ENCODE measurements at regions not wholly inside any gene's neighbourhood (a gene's known extent, or its start where the extent isn't known, plus 50 kb on each side); places are given as distances from the start of the nearest gene placed in this dataset.

- TF ChIP-seq CTCF (IDR thresholded peaks at IDR 0.05) (no peak), POLR2A (IDR thresholded peaks at IDR 0.05) (no peak), POLR2AphosphoS5 (IDR thresholded peaks at IDR 0.05) (no peak)
- Histone ChIP-seq H3K4me1 (replicated peaks) (no peaks in the 10 kb centered on the region), H3K27ac (no peak overlapping the region), H3K4me3 (no peak overlapping the region), H3K9me3 (no peaks in the 10 kb centered on the region), H3K36me3 (no peaks in the 10 kb centered on the region), H3K27me3 (replicated peaks; ENCODE audit: insufficient read depth) (no peaks in the 10 kb centered on the region)
- DNase-seq (ENCODE audit: low spot score) = no peak
- intact Hi-C loops (cut with DNase I) = no loop called here
- WGBS = 30% methylated on average over 11 of the region's 11 CpGs
Observed at GRCh38 chr2:106996171-106996769, 110.3 kb upstream of the ST6GAL2 start.

- Histone ChIP-seq H3K36me3 (no peaks in the 10 kb centered on the region), H3K4me1 (replicated peaks) (no peaks in the 10 kb centered on the region), H3K4me3 (no peak overlapping the region), H3K9me3 (no peaks in the 10 kb centered on the region), H3K27ac (no peak overlapping the region), H3K27me3 (replicated peaks; ENCODE audit: insufficient read depth) (no peaks in the 10 kb centered on the region)
- 64% methylated on average over 3 of the region's 3 CpGs for WGBS
- TF ChIP-seq POLR2A (IDR thresholded peaks at IDR 0.05) (no peak), CTCF (IDR thresholded peaks at IDR 0.05) (no peak)
- DNase-seq (ENCODE audit: low spot score) = no peak
- intact Hi-C loops (cut with DNase I) = no loop called here
Observed at GRCh38 chr2:106997204-106997603, 111.2 kb upstream of the ST6GAL2 start.

- WGBS = 46% methylated on average over 2 of the region's 2 CpGs
- no peak overlapping the region for H3K4me3 ChIP-seq
- DNase-seq (ENCODE audit: low spot score) = no peak
- TF ChIP-seq CTCF (IDR thresholded peaks at IDR 0.05) (no peak), POLR2AphosphoS5 (IDR thresholded peaks at IDR 0.05) (no peak), POLR2A (IDR thresholded peaks at IDR 0.05) (no peak)
- intact Hi-C loops (cut with DNase I) = no loop called here
- no peaks in the 10 kb centered on the region for H3K27me3 ChIP-seq (replicated peaks; ENCODE audit: insufficient read depth)
- no peaks in the 10 kb centered on the region for H3K4me1 ChIP-seq (replicated peaks)
- no peak overlapping the region for H3K27ac ChIP-seq
- no peaks in the 10 kb centered on the region for H3K36me3 ChIP-seq
- H3K9me3 ChIP-seq = no peaks in the 10 kb centered on the region
Observed at GRCh38 chr2:107001062-107001461, 115.1 kb upstream of the ST6GAL2 start.

- no peak for TF ChIP-seq CTCF (IDR thresholded peaks at IDR 0.05)
- no peak for TF ChIP-seq POLR2A (IDR thresholded peaks at IDR 0.05)
- TF ChIP-seq POLR2AphosphoS5 (IDR thresholded peaks at IDR 0.05) = no peak
- intact Hi-C loops (cut with DNase I) = no loop called here
- 80% methylated on average over 5 of the region's 5 CpGs for WGBS
Observed at GRCh38 chr2:107001551-107001950, 115.6 kb upstream of the ST6GAL2 start.

GRCh38 chr2:107001964-107002696 is 116.2 kb upstream of the ST6GAL2 start:
- TF ChIP-seq POLR2AphosphoS5 (IDR thresholded peaks at IDR 0.05) (no peak), POLR2A (IDR thresholded peaks at IDR 0.05) (no peak), CTCF (IDR thresholded peaks at IDR 0.05) (no peak)
- Histone ChIP-seq H3K9me3 (no peaks in the 10 kb centered on the region), H3K27ac (no peak overlapping the region), H3K27me3 (replicated peaks; ENCODE audit: insufficient read depth) (no peaks in the 10 kb centered on the region), H3K36me3 (no peaks in the 10 kb centered on the region), H3K4me1 (replicated peaks) (no peaks in the 10 kb centered on the region), H3K4me3 (no peak overlapping the region)
- intact Hi-C loops (cut with DNase I) = no loop called here
- WGBS = 70% methylated on average over 4 of the region's 4 CpGs
- DNase-seq (ENCODE audit: low spot score) = no peak

More at GRCh38 chr2:107001551-107001950, 115.6 kb upstream of the ST6GAL2 start:
- Histone ChIP-seq H3K4me1 (replicated peaks) (no peaks in the 10 kb centered on the region), H3K27me3 (replicated peaks; ENCODE audit: insufficient read depth) (no peaks in the 10 kb centered on the region), H3K9me3 (no peaks in the 10 kb centered on the region), H3K27ac (no peak overlapping the region), H3K36me3 (no peaks in the 10 kb centered on the region), H3K4me3 (no peak overlapping the region)
- DNase-seq (ENCODE audit: low spot score) = no peak
